ENCODE measurements at regions not wholly inside any gene's neighbourhood (a gene's known extent, or its start where the extent isn't known, plus 50 kb on each side); places are given as distances from the start of the nearest gene placed in this dataset.
A peak's percentile ranks its signal among the peaks of the same experiment; 100 is the strongest.

DNA sequence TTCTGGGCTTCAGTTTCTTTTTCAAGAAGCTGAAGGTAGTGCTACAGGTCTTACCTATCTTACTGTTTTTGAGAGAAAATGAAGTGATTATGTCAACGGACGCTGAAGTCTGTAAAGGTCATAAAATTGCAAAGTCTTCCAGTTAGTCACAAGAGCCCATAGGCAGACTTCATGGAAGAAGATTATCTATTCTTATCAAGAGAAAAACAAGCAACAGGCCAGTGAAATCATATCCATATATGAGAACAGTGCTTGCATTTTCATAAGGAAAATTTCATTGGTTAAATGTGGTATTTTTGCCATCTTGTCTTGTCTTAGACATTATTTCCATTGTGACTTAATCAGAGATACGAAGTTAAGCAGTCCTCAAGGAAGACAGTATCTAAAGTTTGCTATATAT lies 412.7 kb upstream of the SEL1L start:
- H3K4me3 ChIP-seq, result no peak overlapping the region
- no peaks in the 10 kb centered on the region for H3K79me2 ChIP-seq
- TF ChIP-seq EZH2phosphoT487 (IDR thresholded peaks at IDR 0.05; ENCODE audit: low read depth, severe bottlenecking, unreplicated experiment) (no peak), EZH2 (IDR thresholded peaks at IDR 0.05; ENCODE audit: borderline replicate concordance) (no peak)
- TF ChIP-seq, protein P1, sequence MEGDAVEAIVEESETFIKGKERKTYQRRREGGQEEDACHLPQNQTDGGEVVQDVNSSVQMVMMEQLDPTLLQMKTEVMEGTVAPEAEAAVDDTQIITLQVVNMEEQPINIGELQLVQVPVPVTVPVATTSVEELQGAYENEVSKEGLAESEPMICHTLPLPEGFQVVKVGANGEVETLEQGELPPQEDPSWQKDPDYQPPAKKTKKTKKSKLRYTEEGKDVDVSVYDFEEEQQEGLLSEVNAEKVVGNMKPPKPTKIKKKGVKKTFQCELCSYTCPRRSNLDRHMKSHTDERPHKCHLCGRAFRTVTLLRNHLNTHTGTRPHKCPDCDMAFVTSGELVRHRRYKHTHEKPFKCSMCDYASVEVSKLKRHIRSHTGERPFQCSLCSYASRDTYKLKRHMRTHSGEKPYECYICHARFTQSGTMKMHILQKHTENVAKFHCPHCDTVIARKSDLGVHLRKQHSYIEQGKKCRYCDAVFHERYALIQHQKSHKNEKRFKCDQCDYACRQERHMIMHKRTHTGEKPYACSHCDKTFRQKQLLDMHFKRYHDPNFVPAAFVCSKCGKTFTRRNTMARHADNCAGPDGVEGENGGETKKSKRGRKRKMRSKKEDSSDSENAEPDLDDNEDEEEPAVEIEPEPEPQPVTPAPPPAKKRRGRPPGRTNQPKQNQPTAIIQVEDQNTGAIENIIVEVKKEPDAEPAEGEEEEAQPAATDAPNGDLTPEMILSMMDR (IDR thresholded peaks at IDR 0.05; ENCODE audit: poor library complexity), result no peak
- 46% methylated on average over 3 of the region's 3 CpGs for WGBS (ENCODE audit: low lambda C conversion rate, missing lambda C conversion rate)
- peak overlapping the region; percentile 88 for H3K27ac ChIP-seq
- H3K4me1 ChIP-seq (ENCODE audit: insufficient read depth), result peaks cover 9% of the 10 kb centered on the region
- DNase-seq (ENCODE audit: low spot score), result peak; percentile 12
- no peak overlapping the region for H2AFZ ChIP-seq
- H3K27me3 ChIP-seq, result no peaks in the 10 kb centered on the region
- no peaks in the 10 kb centered on the region for H3K9me2 ChIP-seq (replicated peaks; ENCODE audit: insufficient read depth)
- H3K4me2 ChIP-seq, result peak overlapping the region; percentile 46
- H4K20me1 ChIP-seq (ENCODE audit: insufficient read depth, poor library complexity, severe bottlenecking), result no peaks in the 10 kb centered on the region
- H3K9me3 ChIP-seq (ENCODE audit: low read depth), result no peaks in the 10 kb centered on the region
- H3K36me3 ChIP-seq (replicated peaks; ENCODE audit: insufficient read depth, low read depth), result no peaks in the 10 kb centered on the region

- H3K9me2 ChIP-seq (replicated peaks; ENCODE audit: insufficient read depth), result no peaks in the 10 kb centered on the region
- H3K27ac ChIP-seq, result peak overlapping the region; percentile 88
Measured at GRCh38 chr14:81946834-81947798, 413.5 kb upstream of the SEL1L start.

GRCh38 chr14:81952917-81953316 lies 419.3 kb upstream of the SEL1L start:
- no peak overlapping the region for H3K27ac ChIP-seq
- H3K27me3 ChIP-seq, result no peaks in the 10 kb centered on the region
- WGBS (ENCODE audit: low lambda C conversion rate, missing lambda C conversion rate), result 84% methylated on average over 2 of the region's 2 CpGs
- no peaks in the 10 kb centered on the region for H3K36me3 ChIP-seq (replicated peaks; ENCODE audit: insufficient read depth, low read depth)
- H4K20me1 ChIP-seq (ENCODE audit: insufficient read depth, poor library complexity, severe bottlenecking), result no peaks in the 10 kb centered on the region
- H3K9me3 ChIP-seq (ENCODE audit: low read depth), result no peaks in the 10 kb centered on the region
- TF ChIP-seq, protein P1 (IDR thresholded peaks at IDR 0.05; ENCODE audit: poor library complexity), result no peak
- TF ChIP-seq EZH2 (IDR thresholded peaks at IDR 0.05; ENCODE audit: borderline replicate concordance), result no peak
- TF ChIP-seq EZH2phosphoT487 (IDR thresholded peaks at IDR 0.05; ENCODE audit: low read depth, severe bottlenecking, unreplicated experiment), result no peak
- H3K4me3 ChIP-seq, result no peak overlapping the region
- no peak overlapping the region for H2AFZ ChIP-seq
- no peak for DNase-seq (ENCODE audit: low spot score)
- H3K4me2 ChIP-seq, result no peak overlapping the region
- no peaks in the 10 kb centered on the region for H3K9me2 ChIP-seq (replicated peaks; ENCODE audit: insufficient read depth)
- no peaks in the 10 kb centered on the region for H3K4me1 ChIP-seq (ENCODE audit: insufficient read depth)
- no peaks in the 10 kb centered on the region for H3K79me2 ChIP-seq

More at GRCh38 chr14:81946834-81947798, 413.5 kb upstream of the SEL1L start:
- Histone ChIP-seq H3K4me1 (ENCODE audit: insufficient read depth) (peaks cover 9% of the 10 kb centered on the region), H3K4me3 (no peak overlapping the region), H3K27me3 (no peaks in the 10 kb centered on the region), H4K20me1 (ENCODE audit: insufficient read depth, poor library complexity, severe bottlenecking) (no peaks in the 10 kb centered on the region), H3K4me2 (peak overlapping the region; percentile 46), H3K36me3 (replicated peaks; ENCODE audit: insufficient read depth, low read depth) (no peaks in the 10 kb centered on the region), H2AFZ (no peak overlapping the region), H3K79me2 (no peaks in the 10 kb centered on the region), H3K9me3 (ENCODE audit: low read depth) (no peaks in the 10 kb centered on the region)
- WGBS (ENCODE audit: low lambda C conversion rate, missing lambda C conversion rate), result 58% methylated on average over 8 of the region's 8 CpGs
- TF ChIP-seq, protein P1 (IDR thresholded peaks at IDR 0.05; ENCODE audit: poor library complexity), result no peak
- TF ChIP-seq EZH2phosphoT487 (IDR thresholded peaks at IDR 0.05; ENCODE audit: low read depth, severe bottlenecking, unreplicated experiment), result no peak
- no peak for TF ChIP-seq EZH2 (IDR thresholded peaks at IDR 0.05; ENCODE audit: borderline replicate concordance)
- DNase-seq (ENCODE audit: low spot score), result peak; percentile 51
